CD14-positive monocyte (primary cell): ENCODE measurements at regions not wholly inside any gene's neighbourhood (a gene's known extent, or its start where the extent isn't known, plus 50 kb on each side); places are given as distances from the start of the nearest gene placed in this dataset.

Source experiments
- DNase-seq, 3 donors: peaks; one replicate each; pipeline ENCODE4 v3.0.0-alpha.2; 2011 to 2022
- H2AFZ ChIP-seq: 2 replicates; pipeline ENCODE4 v1.6.0; 2012; ENCODE audit warnings: mild to moderate bottlenecking, low read depth, low read length, inconsistent platforms; ENCODE audit not compliant: insufficient read depth, poor library complexity, severe bottlenecking
- H3K27ac ChIP-seq, 2 donors: 1 replicate in 1 of 2; 2 replicates in 1 of 2; pipeline ENCODE4 v1.5.1; 2012 to 2013; ENCODE audit warnings: low read length in 2 of 2, control low read depth in 1 of 2, inconsistent platforms in 1 of 2, low read depth in 1 of 2, mild to moderate bottlenecking in 1 of 2
- H3K27me3 ChIP-seq, 2 donors: one replicate each; pipeline versions ENCODE4 v1.6.0 to v1.6.1; 2011 to 2013; ENCODE audit warnings: low read length in 2 of 2; ENCODE audit not compliant: control insufficient read depth in 2 of 2, insufficient read depth in 2 of 2
- H3K36me3 ChIP-seq, 2 donors: replicated peaks in 1 of 2; 1 replicate in 1 of 2; 2 replicates in 1 of 2; pipeline versions ENCODE4 v1.5.1 to v1.6.1; 2012 to 2013; ENCODE audit warnings: low read length in 2 of 2, control low read depth in 1 of 2, inconsistent platforms in 1 of 2, mild to moderate bottlenecking in 1 of 2; ENCODE audit not compliant: insufficient read depth in 2 of 2, control insufficient read depth in 1 of 2
- H3K4me1 ChIP-seq, 2 donors: 1 replicate in 1 of 2; 2 replicates in 1 of 2; pipeline versions ENCODE4 v1.5.1 to v1.6.1; 2012 to 2013; ENCODE audit warnings: low read length in 2 of 2, control low read depth in 1 of 2, inconsistent platforms in 1 of 2, mild to moderate bottlenecking in 1 of 2, moderate library complexity in 1 of 2; ENCODE audit not compliant: insufficient read depth in 2 of 2, control insufficient read depth in 1 of 2
- H3K4me2 ChIP-seq: replicated peaks from 2 replicates; pipeline ENCODE3; 2012; ENCODE audit warnings: low read length, moderate library complexity, mild to moderate bottlenecking; ENCODE audit not compliant: poor library complexity, severe bottlenecking; ENCODE audit errors: extremely low read depth
- H3K4me3 ChIP-seq, 3 experiments: fragments of 200-600 bp in 1 of 3; sonication (generic) in 1 of 3; replicated peaks in 1 of 3; 1 replicate in 2 of 3; 2 replicates in 1 of 3; pipeline ENCODE4 v1.5.1; 2011 to 2013; ENCODE audit warnings: low read length in 3 of 3, mild to moderate bottlenecking in 3 of 3, control low read depth in 2 of 3, low read depth in 2 of 3, inconsistent platforms in 1 of 3, moderate library complexity in 1 of 3
- H3K79me2 ChIP-seq: 2 replicates; pipeline ENCODE4 v1.6.0; 2012; ENCODE audit warnings: mild to moderate bottlenecking, control low read depth, inconsistent platforms, low read length, moderate library complexity; ENCODE audit not compliant: insufficient read depth
- H3K9ac ChIP-seq: 2 replicates; pipeline ENCODE4 v1.6.0; 2017; ENCODE audit warnings: low read length, mild to moderate bottlenecking; ENCODE audit not compliant: insufficient read depth, poor library complexity, severe bottlenecking
- H3K9me3 ChIP-seq, 2 donors: replicated peaks in 1 of 2; 1 replicate in 1 of 2; 2 replicates in 1 of 2; pipeline versions ENCODE4 v1.5.1 to v1.6.1; 2012 to 2013; ENCODE audit warnings: low read length in 2 of 2, control low read depth in 1 of 2; ENCODE audit not compliant: control insufficient read depth in 1 of 2, insufficient read depth in 1 of 2
- H4K20me1 ChIP-seq: 2 replicates; pipeline ENCODE4 v1.6.0; 2012; ENCODE audit warnings: mild to moderate bottlenecking, low read length, control low read depth, moderate library complexity; ENCODE audit not compliant: insufficient read depth
- H3K27ac Mint-ChIP-seq, 7 donors: one replicate each; pipeline ENCODE4 v1.8.0; 2020; ENCODE audit warnings: mild to moderate bottlenecking in 7 of 7, mixed read lengths in 7 of 7, moderate library complexity in 6 of 7, inconsistent platforms in 2 of 7
- H3K27me3 Mint-ChIP-seq, 3 donors: one replicate each; pipeline ENCODE4 v1.8.0; 2021 to 2022; ENCODE audit warnings: low read depth in 3 of 3, mild to moderate bottlenecking in 3 of 3, mixed read lengths in 3 of 3, moderate library complexity in 3 of 3, inconsistent platforms in 1 of 3
- H3K36me3 Mint-ChIP-seq, 2 donors: one replicate each; pipeline ENCODE4 v1.8.0; 2020; ENCODE audit warnings: mixed read lengths in 2 of 2, inconsistent platforms in 1 of 2, mild to moderate bottlenecking in 1 of 2
- H3K4me1 Mint-ChIP-seq: one replicate; pipeline ENCODE4 v1.8.0; 2020; ENCODE audit warnings: mild to moderate bottlenecking, mixed read lengths
- H3K4me3 Mint-ChIP-seq, 2 donors: one replicate each; pipeline ENCODE4 v1.8.0; 2020; ENCODE audit warnings: mild to moderate bottlenecking in 2 of 2, mixed read lengths in 2 of 2, moderate library complexity in 1 of 2
- H3K9me3 Mint-ChIP-seq, 7 donors: one replicate each; pipeline ENCODE4 v1.8.0; 2020 to 2022; ENCODE audit warnings: mixed read lengths in 7 of 7, mild to moderate bottlenecking in 6 of 7, moderate library complexity in 6 of 7, inconsistent platforms in 2 of 7
- CTCF ChIP-seq: fragments of 200-600 bp; IDR thresholded peaks from one replicate; pipeline ENCODE4 v1.8.0; 2022; ENCODE audit warnings: antibody characterized with exemption, mild to moderate bottlenecking
- WGBS: methylation state at CpG from one replicate; pipeline ENCODE4 v1.1.5; 2013; ENCODE audit warnings: missing lambda C conversion rate; ENCODE audit not compliant: insufficient coverage; 5-methylcytosine and 5-hydroxymethylcytosine counted together
- intact Hi-C, 2 donors: fragments of 100-400 bp; cut with micrococcal nuclease; formaldehyde crosslinking; loops; one replicate each; pipeline versions ENCODE4 v1.15.0 to v1.15.1; 2023

DNA sequence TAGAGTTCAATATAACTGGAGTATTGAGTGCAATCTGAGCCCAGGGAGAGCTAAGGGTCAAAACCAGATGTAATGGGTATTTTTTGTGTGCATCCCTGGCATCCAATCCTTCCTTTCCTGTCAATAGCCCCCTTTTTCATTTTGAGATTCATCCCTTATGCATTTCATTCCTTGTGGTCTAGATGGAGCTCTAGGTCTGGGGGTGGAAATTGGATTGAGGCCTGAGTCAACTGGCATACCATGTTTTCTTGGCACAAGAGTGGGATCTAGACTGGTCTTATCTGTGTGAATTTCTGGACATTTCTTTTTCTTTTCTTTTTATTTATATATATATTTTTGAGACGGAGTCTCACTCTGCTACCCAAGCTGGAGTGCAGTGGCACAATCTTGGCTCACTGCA lies 67.3 kb upstream of the RAB3GAP2 start:
- DNase-seq = no peak
- Mint-ChIP-seq H3K27ac (no peak overlapping the region), H3K27me3 (peaks cover 0 to 9% (median 1%) of the 10 kb centered on the region in 3 donors), H3K36me3 (no peaks in the 10 kb centered on the region), H3K9me3 (peaks cover 0 to 2% (median 0%) of the 10 kb centered on the region in 7 donors), H3K4me1 (peaks cover 2% of the 10 kb centered on the region), H3K4me3 (no peak overlapping the region)
- Histone ChIP-seq H3K9ac (no peak overlapping the region), H3K36me3 (no peaks in the 10 kb centered on the region), H3K79me2 (no peaks in the 10 kb centered on the region), H3K9me3 (no peaks in the 10 kb centered on the region), H3K4me3 (no peak overlapping the region), H3K4me1 (no peaks in the 10 kb centered on the region), H4K20me1 (no peaks in the 10 kb centered on the region), H3K4me2 (no peak overlapping the region), H3K27me3 (no peaks in the 10 kb centered on the region), H3K27ac (no peak overlapping the region), H2AFZ (no peak overlapping the region)
- intact Hi-C loops = no loop called here
- no CpG with 5 or more reads among the region's 1 CpG for WGBS
- TF ChIP-seq CTCF = no peak

DNA sequence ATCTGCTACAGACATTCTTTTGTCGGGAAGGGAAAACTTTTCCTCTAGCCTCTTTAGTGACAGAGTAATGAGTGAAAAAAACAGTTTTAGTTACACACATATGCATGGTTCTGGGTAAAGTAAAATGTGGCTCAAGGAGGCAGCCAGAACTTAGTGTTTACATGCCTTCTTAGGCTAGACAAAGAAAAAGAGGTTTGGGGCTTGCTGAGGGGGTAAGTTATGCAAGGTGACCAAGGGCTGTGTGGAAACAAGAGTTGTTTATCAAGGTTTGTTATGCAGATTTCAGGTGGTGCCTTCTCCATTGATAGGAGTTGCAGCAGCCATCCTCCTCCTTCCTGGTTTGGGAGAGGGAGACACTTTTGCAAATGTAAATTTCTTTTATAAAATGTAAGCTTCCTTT lies 66.5 kb upstream of the RAB3GAP2 start:
- no peak for TF ChIP-seq CTCF
- Mint-ChIP-seq H3K4me1 (peaks cover 5% of the 10 kb centered on the region), H3K27ac (no peak overlapping the region), H3K9me3 (peaks cover 0 to 1% (median 0%) of the 10 kb centered on the region in 7 donors), H3K36me3 (no peaks in the 10 kb centered on the region), H3K4me3 (no peak overlapping the region), H3K27me3 (peaks cover 0 to 7% (median 1%) of the 10 kb centered on the region in 3 donors)
- DNase-seq = no peak
- no CpG with 5 or more reads among the region's 1 CpG for WGBS
- Histone ChIP-seq H3K9ac (no peak overlapping the region), H3K27ac (no peak overlapping the region), H3K4me3 (no peak overlapping the region), H3K4me2 (no peak overlapping the region), H3K27me3 (no peaks in the 10 kb centered on the region), H3K36me3 (no peaks in the 10 kb centered on the region), H3K9me3 (no peaks in the 10 kb centered on the region), H2AFZ (no peak overlapping the region), H4K20me1 (no peaks in the 10 kb centered on the region), H3K4me1 (no peaks in the 10 kb centered on the region), H3K79me2 (no peaks in the 10 kb centered on the region)
- intact Hi-C loops = no loop called here
